Inflammatory macrophage treated with lipopolysaccharide for 4 hours (primary cell): ENCODE measurements at regions not wholly inside any gene's neighbourhood (a gene's known extent, or its start where the extent isn't known, plus 50 kb on each side); places are given as distances from the start of the nearest gene placed in this dataset.
"Not testable (repeated sequence)": the region's sequence is repeated elsewhere in the genome, so short reads cannot be mapped to it uniquely, and the experiment has no call there.

Experiments
- DNase-seq: peaks from one replicate; pipeline ENCODE4 v3.0.0-alpha.2; 2020

DNA sequence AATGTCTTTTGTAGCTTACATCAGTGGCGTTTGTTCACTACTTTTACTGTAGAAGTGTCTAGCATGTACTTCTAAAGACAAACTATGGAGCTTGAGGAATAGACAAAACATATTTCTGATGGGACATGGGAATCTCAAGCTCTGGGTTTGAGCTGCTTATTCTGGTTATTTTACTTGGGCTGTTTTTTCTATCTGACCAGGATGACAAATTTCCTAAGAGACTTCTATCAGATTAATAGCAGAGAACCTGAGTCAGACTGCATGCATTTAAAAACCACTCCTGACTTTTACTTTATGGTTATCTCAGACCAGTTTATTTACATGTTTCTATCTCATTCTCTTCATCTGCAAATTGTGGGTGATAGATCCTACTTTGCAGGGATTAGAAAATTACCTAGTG, 1282.3 kb upstream of the GJE1 start:
- DNase-seq = no peak

GRCh38 chr6:140849456-140849855, 1283.3 kb upstream of the GJE1 start:
- DNase-seq = no peak

- peak; percentile 42 for DNase-seq
Measured at GRCh38 chr6:140847262-140847645, 1285.5 kb upstream of the GJE1 start.

DNA sequence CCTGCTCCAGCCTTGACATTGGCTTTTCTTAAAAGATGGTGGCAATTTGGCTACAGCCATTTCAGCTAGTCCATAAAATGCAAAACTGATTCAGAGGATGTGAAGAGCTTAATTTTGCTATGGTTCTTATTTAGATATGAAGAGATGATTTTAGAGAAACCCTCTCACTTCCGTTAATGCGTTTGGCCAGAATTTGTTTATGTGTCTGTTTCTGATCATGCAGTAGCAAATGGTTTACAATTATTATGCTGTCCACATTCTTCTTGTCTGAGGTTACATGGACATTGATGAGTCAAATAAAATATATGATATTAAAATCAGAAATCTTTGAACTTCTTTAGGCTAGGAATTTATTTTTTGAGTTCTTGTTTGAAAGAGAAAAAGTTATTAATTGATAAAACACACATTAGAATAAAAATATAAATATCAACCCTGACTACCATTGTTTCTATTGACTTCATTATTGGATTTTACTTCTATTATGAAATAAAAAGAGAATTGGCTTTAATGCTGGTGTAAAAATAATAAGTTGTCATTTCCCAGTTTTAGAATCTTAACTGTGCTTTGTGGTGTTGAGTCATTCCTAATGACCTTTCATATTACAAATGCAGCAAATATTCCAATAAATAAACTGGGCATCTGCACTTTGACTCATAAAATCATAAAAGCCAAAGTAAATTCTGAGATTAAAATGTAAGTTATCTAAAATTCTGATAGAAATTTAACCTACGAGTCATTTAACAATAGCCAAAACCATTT, 1286.0 kb upstream of the GJE1 start:
- no peak for DNase-seq

- DNase-seq = no peak
Measured at GRCh38 chr6:140845701-140846100, 1287.0 kb upstream of the GJE1 start.

- no peak for DNase-seq
Measured at GRCh38 chr6:140844167-140844566, 1288.6 kb upstream of the GJE1 start.

GRCh38 chr6:140833408-140833807, 1299.3 kb upstream of the GJE1 start:
- no peak for DNase-seq

- no peak for DNase-seq
Measured at GRCh38 chr6:140830666-140831065, 1302.1 kb upstream of the GJE1 start.

DNA sequence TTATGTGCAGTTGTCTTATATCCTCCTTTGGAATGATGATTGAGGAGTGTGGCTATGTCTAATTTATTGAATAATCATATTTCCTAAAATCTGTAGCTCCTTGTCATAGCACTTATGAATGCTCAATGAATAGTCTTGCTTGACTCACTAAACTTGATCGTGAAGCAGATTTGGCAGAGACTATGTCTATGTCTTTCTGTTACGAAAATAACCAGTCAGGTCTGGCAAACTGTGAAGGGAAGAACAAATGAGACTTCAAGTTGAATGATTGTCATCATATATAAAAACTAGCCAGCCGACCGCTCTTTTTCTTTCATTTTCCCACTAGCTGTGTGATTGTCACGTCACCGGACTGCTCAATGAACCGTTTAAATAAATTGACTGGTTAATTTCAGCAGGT, 1303.9 kb upstream of the GJE1 start:
- no peak for DNase-seq

GRCh38 chr6:140827593-140827992, 1305.1 kb upstream of the GJE1 start:
- no peak for DNase-seq

GRCh38 chr6:140825731-140826130, 1307.0 kb upstream of the GJE1 start:
- DNase-seq = peak; percentile 44

DNA sequence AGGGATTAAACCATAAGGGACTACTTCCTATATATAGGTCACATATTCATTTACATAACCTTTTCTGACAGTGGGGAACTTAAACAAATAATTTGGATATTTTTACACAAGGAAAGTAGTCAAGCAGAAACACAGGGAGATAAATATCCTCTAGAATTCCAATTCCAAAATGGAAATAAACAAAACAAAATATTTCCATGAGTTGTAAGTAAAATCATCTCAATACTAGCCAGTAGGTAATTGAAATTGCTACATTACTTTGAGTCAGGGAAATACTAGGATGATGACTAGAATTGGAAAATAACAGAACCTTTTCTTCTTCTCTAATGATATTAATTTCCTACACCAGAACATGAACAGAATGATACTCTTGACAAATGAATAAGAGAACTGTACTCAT, 1308.1 kb upstream of the GJE1 start:
- DNase-seq = no peak

DNA sequence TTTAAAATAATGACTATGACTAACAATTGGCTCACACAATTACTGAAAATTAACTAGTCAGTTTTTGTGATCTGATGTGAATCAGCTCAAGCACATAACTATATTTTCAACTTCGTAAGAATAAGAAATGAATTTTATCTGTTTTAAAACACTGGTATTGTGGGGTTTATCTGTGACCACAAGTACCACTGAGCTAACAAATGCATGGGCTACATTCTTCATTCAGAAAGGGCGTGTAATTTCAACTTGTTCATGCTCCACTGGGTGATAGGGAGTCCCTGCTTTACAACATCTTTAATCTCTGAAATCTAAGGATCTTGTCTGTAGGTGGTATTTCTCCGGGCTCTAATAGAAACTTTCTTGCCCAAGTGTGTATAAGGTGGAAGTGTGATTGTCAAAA, 1311.5 kb upstream of the GJE1 start:
- DNase-seq = no peak

GRCh38 chr6:140817176-140817575, 1315.5 kb upstream of the GJE1 start:
- DNase-seq = no peak

DNA sequence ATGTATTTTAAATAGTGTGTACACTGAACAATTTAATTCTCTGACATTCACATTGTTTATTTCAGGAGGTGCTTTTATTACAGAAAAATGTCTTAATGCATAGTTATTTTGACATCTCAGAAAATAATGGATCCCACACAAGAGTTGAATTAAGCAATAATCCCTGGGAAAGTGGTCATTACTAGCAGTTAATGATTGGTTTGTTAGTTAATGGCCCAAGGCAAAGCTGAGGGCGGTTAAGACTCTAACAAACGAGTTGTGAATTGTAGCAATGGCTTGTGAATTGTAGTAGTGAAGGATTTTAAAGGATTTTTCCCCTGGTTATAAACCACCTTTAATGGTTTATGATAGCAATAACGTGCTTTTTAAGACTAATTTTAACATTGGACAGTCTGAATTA, 1316.0 kb upstream of the GJE1 start:
- no peak for DNase-seq

- DNase-seq = peak; percentile 31
Measured at GRCh38 chr6:140812636-140813035, 1320.1 kb upstream of the GJE1 start.

DNA sequence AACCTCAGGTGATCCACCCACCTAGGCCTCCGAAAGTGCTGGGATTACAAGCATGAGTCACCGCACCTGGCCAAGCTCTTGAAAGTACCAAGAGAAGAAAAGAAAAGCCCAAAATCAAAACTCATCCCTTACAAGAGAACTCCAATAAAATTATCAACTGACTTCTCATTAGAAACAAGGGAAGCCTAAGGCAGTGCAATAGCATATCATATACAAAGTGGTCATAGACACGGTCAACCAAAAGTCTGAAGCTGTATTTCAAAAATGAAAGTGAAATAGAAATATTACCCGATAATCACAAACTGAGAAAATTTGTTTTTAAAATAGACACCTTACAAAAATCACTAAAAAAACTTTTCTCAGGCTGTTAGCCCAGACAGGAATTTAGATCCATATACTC, 1321.1 kb upstream of the GJE1 start:
- no peak for DNase-seq

- DNase-seq = no peak
Measured at GRCh38 chr6:140809694-140810101, 1323.0 kb upstream of the GJE1 start.

DNA sequence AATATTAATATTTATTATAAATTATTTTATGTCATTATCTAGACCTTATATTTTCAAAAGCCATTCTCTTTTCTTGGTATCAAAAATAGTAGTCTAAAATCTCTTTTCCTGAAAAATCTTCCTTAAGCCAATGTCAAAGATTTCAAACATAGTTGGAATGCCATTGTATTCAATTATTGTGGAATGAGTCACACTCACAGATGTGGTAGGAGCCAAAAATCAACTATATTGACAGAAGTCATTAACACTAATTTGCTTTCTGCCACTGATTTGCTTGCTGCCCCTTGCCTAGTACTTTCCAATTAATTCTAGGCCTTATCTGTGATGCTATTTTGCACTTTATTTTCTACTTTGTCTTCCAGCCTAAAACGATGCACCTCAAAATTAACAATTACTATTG, 1326.3 kb upstream of the GJE1 start:
- no peak for DNase-seq

DNA sequence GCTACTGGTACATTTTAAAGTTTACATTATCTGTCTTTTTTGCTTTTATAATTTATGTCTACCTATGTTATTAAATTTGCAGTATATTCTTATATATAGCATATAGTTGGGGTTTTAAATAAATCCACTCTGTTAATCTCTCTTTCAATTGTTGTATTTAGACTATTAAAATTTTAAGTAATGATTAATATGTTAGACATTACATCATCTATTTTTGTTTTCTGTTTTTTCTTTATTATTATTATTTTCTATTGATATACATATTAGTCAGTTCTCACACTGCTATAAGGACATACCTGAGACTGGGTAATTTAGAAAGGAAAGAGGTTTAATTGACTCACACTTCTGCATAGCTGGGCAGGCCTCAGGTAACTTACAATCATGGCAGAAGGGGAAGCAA, 1338.2 kb upstream of the GJE1 start:
- DNase-seq = no peak

DNA sequence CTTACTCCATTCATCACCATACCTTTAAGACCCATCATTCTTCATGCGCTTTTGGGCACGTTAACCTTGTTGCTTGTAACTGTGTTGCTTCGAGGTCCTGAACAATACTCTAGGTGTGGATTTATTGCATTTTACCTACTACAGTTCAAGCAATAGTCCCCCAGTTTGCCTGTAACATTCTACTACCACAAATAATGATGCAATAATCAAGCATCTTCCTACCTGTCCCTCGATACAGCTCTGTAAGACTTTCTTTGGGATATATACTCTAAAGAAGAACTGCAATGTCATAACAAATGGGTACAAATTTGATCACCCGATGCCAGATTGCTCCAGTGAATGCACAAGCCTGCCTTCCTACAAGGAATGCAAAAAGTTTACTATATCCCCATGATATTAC, 1342.6 kb upstream of the GJE1 start:
- DNase-seq = no peak

DNA sequence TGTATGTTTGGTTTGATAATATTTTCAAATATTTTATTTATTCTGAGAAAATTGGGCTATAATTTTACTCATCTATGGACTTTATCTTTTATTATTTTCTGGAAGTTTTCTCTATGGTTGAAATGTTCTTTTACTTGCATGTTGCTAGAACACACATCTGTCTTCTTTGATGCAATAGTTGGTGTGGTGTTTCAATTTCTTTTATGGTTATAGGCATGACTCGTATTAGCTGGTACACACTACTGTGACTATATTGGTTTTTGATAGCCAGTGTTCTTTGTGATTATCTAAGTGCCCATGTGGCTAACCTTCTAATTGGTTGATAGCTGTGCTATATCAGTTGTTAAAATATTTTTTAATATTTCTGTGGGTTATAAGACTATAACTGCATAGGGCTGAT, 1343.3 kb upstream of the GJE1 start:
- no peak for DNase-seq

- no peak for DNase-seq
Measured at GRCh38 chr6:140785926-140786325, 1346.8 kb upstream of the GJE1 start.

DNA sequence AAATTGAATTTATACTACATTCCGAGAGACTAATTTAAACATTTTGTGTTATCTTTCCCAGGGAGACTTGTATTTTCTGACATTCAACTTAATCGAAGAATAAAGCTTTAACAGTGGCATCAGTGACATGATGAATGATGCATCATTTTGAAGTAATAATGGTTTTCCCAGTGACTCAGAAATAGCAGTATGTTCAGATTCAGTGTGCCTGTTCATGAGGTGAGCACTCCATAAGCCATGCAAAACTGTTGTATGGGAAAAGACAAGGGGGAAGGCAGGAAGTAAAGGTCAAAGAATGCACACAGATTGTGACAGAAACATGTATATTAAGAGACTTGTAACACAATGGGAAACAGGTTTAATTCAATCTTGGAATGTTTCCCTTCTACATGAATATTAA, 1348.2 kb upstream of the GJE1 start:
- DNase-seq = peak; percentile 58

- DNase-seq = not testable (repeated sequence)
Measured at GRCh38 chr6:140783504-140783903, 1349.2 kb upstream of the GJE1 start.
